Right atrium auricular region (tissue), 2 donors: ENCODE measurements at regions not wholly inside any gene's neighbourhood (a gene's known extent, or its start where the extent isn't known, plus 50 kb on each side); places are given as distances from the start of the nearest gene placed in this dataset.

Experiments
- DNase-seq: peaks from one replicate; pipeline ENCODE4 v3.0.0-alpha.2; 2019; ENCODE audit warnings: low spot score
- H3K27ac ChIP-seq, 2 donors: fragments of 200-600 bp; sonication (generic); 1 replicate in 1 of 2; 2 replicates in 1 of 2; pipeline ENCODE4 v1.5.1; 2016 to 2019
- H3K27me3 ChIP-seq, 2 donors: fragments of 200-600 bp; sonication (generic); one replicate each; pipeline versions ENCODE4 v1.5.1 to v1.6.0; 2017 to 2019
- H3K36me3 ChIP-seq: fragments of 200-600 bp; sonication (generic); one replicate; pipeline ENCODE4 v1.5.1; 2016
- H3K4me1 ChIP-seq, 2 donors: fragments of 200-600 bp; sonication (generic); one replicate each; pipeline versions ENCODE4 v1.5.1 to v1.6.0; 2017 to 2019
- H3K4me3 ChIP-seq, 2 donors: fragments of 200-600 bp; sonication (generic); 1 replicate in 1 of 2; 2 replicates in 1 of 2; pipeline ENCODE4 v1.5.1; 2017 to 2019; ENCODE audit warnings: mild to moderate bottlenecking in 1 of 2, moderate library complexity in 1 of 2
- H3K9me3 ChIP-seq, 2 donors: fragments of 200-600 bp; sonication (generic); one replicate each; pipeline ENCODE4 v1.5.1; 2019
- TF ChIP-seq, protein P1 (sequence below), 2 donors: fragments of 200-600 bp; sonication (generic); IDR thresholded peaks; one replicate each; pipeline ENCODE4 v1.5.1; 2019; ENCODE audit warnings: antibody characterized with exemption in 2 of 2

DNA sequence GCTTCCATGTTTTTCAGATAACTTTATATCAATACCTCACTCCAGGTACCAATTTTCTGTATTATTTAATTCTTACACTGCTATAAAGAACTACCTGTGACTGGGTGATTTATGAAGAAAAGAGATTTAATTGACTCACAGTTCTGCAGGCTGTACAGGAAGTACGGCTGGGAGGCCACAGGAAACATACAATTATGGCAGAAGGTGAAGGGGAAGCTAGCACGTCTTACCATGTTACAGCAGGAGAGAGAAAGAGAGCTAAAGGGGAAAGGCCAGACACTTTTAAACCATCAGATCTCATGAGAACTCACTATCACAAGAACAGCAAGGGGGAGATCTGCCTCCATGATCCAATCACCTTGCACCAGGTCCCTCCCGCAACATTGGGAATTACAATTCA is 119.1 kb upstream of the BMP5 start:
- no peak overlapping the region for H3K27ac ChIP-seq
- H3K9me3 ChIP-seq: peaks cover 0 to 9% of the 10 kb centered on the region in 2 donors
- no peaks in the 10 kb centered on the region for H3K36me3 ChIP-seq
- TF ChIP-seq, protein P1, sequence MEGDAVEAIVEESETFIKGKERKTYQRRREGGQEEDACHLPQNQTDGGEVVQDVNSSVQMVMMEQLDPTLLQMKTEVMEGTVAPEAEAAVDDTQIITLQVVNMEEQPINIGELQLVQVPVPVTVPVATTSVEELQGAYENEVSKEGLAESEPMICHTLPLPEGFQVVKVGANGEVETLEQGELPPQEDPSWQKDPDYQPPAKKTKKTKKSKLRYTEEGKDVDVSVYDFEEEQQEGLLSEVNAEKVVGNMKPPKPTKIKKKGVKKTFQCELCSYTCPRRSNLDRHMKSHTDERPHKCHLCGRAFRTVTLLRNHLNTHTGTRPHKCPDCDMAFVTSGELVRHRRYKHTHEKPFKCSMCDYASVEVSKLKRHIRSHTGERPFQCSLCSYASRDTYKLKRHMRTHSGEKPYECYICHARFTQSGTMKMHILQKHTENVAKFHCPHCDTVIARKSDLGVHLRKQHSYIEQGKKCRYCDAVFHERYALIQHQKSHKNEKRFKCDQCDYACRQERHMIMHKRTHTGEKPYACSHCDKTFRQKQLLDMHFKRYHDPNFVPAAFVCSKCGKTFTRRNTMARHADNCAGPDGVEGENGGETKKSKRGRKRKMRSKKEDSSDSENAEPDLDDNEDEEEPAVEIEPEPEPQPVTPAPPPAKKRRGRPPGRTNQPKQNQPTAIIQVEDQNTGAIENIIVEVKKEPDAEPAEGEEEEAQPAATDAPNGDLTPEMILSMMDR (IDR thresholded peaks at IDR 0.05): no peak
- no peak overlapping the region for H3K4me3 ChIP-seq
- no peaks in the 10 kb centered on the region for H3K4me1 ChIP-seq
- DNase-seq: no peak
- H3K27me3 ChIP-seq: no peaks in the 10 kb centered on the region

DNA sequence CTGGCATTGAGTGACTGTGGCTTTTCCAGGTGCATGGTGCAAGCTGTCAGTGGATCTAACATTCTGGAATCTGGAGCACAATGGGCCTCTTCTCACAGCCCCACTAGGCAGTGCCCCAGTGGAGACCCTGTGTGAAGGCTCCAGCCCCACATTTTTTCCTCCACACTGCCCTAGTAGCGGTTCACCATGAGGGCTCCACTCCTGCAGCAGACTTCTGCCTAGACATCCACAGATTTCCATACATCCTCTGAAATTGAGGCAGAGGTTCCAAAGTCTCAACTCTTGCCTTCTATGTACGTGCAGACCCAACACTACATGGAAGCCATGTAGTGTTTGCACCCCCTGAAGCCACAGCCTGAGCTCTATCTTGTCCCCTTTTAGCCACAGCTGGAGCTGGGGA is 118.0 kb upstream of the BMP5 start:
- Histone ChIP-seq H3K4me1 (no peaks in the 10 kb centered on the region), H3K9me3 (peaks cover 0 to 9% of the 10 kb centered on the region in 2 donors), H3K4me3 (no peak overlapping the region), H3K36me3 (no peaks in the 10 kb centered on the region), H3K27me3 (no peaks in the 10 kb centered on the region), H3K27ac (no peak overlapping the region)
- TF ChIP-seq, protein P1 (IDR thresholded peaks at IDR 0.05): no peak
- DNase-seq: no peak

DNA sequence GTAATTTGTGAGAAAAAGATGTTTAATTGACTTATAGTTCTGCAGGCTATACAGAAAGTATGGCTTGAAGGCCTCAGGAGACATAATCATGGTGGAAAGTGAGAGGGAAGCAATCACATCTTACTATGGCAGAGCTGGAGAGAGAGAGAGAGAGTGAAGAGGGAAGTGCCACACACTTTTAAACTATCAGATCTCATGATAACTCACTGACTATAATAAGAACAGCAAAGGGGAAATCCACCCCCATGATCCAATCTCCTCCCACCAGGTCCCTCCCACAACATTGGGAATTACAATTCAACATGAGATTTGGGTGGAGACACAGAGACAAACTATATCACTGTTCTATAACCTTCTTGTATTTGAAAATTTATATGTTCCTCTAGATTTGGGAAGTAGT is 117.2 kb upstream of the BMP5 start:
- no peaks in the 10 kb centered on the region for H3K4me1 ChIP-seq
- H3K36me3 ChIP-seq: no peaks in the 10 kb centered on the region
- DNase-seq: no peak
- peaks cover 0 to 9% of the 10 kb centered on the region in 2 donors for H3K9me3 ChIP-seq
- H3K4me3 ChIP-seq: no peak overlapping the region
- TF ChIP-seq, protein P1 (IDR thresholded peaks at IDR 0.05): no peak
- no peak overlapping the region for H3K27ac ChIP-seq
- no peaks in the 10 kb centered on the region for H3K27me3 ChIP-seq

DNA sequence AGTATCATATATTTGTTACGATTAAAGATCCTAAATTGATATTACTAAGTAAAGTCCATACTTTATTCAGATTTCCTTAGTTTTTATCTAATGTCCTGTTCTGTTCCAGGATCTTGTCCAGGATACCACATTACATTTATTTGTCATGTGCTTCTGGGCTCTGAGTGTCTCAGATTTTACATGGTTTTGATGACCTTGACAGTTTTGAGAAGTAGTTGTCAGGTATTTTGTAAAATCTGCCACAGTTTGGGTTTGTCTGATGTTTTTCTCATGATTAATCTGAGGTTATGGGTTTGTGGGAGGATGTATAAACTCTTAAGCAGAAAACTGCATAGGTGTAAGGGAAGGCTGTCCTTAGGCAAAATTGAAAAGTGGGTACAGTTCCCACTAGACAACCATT is 109.9 kb upstream of the BMP5 start:
- no peak for DNase-seq
- Histone ChIP-seq H3K4me1 (no peaks in the 10 kb centered on the region), H3K9me3 (no peaks in the 10 kb centered on the region), H3K4me3 (no peak overlapping the region), H3K27ac (no peak overlapping the region), H3K36me3 (no peaks in the 10 kb centered on the region), H3K27me3 (no peaks in the 10 kb centered on the region)
- TF ChIP-seq, protein P1 (IDR thresholded peaks at IDR 0.05): no peak

DNA sequence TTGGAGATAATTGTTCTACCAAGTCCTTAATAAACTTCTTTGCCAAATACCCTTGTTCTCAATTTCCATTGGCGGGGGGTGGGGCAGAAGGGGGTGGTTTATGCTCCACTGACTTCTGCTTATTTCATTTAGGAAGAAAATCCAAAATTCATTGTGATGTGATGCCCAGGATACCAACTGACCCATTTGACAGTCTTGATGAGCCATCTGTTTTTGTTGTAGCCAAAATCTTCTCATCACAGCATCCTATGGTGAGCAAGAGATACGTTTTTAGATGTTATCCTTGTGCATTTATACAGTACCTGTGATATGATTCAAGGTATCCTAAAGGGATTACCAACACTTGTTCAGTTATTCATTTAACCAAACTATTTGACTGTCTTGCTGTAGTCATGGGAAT is 108.5 kb upstream of the BMP5 start:
- Histone ChIP-seq H3K36me3 (no peaks in the 10 kb centered on the region), H3K4me1 (no peaks in the 10 kb centered on the region), H3K27me3 (no peaks in the 10 kb centered on the region), H3K9me3 (no peaks in the 10 kb centered on the region), H3K27ac (no peak overlapping the region), H3K4me3 (no peak overlapping the region)
- DNase-seq: no peak
- TF ChIP-seq, protein P1 (IDR thresholded peaks at IDR 0.05): no peak

DNA sequence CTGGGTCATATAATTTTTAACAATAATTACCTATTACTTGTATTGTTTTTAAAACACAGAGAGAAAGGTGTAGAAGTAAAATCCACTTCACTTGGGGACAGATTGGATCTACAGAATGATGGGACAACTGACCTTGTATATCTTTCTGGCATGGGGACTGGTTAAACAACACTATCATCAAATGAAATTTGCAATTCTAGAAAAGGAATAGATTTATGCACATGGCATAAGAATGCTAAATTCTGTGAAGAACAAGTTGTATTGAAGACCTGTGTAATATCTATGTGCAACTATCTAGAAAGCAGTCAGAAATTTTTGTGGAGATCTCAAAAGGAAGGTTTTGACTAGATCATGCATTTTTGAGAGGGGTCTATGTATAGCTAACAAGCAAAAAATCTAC is 106.3 kb upstream of the BMP5 start:
- no peaks in the 10 kb centered on the region for H3K36me3 ChIP-seq

More for the DNA sequence above, 106.3 kb upstream of the BMP5 start:
- TF ChIP-seq, protein P1 (IDR thresholded peaks at IDR 0.05): no peak
- DNase-seq: no peak
- H3K27me3 ChIP-seq: no peaks in the 10 kb centered on the region
- H3K4me1 ChIP-seq: no peaks in the 10 kb centered on the region
- H3K27ac ChIP-seq: no peak overlapping the region
- no peaks in the 10 kb centered on the region for H3K9me3 ChIP-seq
- no peak overlapping the region for H3K4me3 ChIP-seq
